ENCODE measurements at regions not wholly inside any gene's neighbourhood (a gene's known extent, or its start where the extent isn't known, plus 50 kb on each side); places are given as distances from the start of the nearest gene placed in this dataset.

- no peak for TF ChIP-seq BACH2 (CRISPR knock-in tag; IDR thresholded peaks at IDR 0.05; ENCODE audit: borderline replicate concordance)
- TF ChIP-seq RARB (CRISPR knock-in tag; IDR thresholded peaks at IDR 0.05), result no peak
- TF ChIP-seq ISL1 (CRISPR knock-in tag; IDR thresholded peaks at IDR 0.05), result no peak
- no peak for TF ChIP-seq CREB5 (CRISPR knock-in tag; IDR thresholded peaks at IDR 0.05; ENCODE audit: low read depth)
- no peak for TF ChIP-seq PPARA (CRISPR knock-in tag; IDR thresholded peaks at IDR 0.05; ENCODE audit: borderline replicate concordance)
- TF ChIP-seq PATZ1 (CRISPR knock-in tag; IDR thresholded peaks at IDR 0.05; ENCODE audit: borderline replicate concordance), result no peak
- no peak for TF ChIP-seq SNAI2 (CRISPR knock-in tag; IDR thresholded peaks at IDR 0.05)
- TF ChIP-seq TOX (CRISPR knock-in tag; IDR thresholded peaks at IDR 0.05; ENCODE audit: borderline replicate concordance), result no peak
- TF ChIP-seq POU6F1 (CRISPR knock-in tag; IDR thresholded peaks at IDR 0.05; ENCODE audit: borderline replicate concordance, low read depth), result no peak
- no peak for TF ChIP-seq CSRNP3 (CRISPR knock-in tag; IDR thresholded peaks at IDR 0.05)
- no peak for TF ChIP-seq ARNTL (CRISPR knock-in tag; IDR thresholded peaks at IDR 0.05; ENCODE audit: borderline replicate concordance, low read depth)
- no peak for TF ChIP-seq ZNF8 (CRISPR knock-in tag; IDR thresholded peaks at IDR 0.05)
- TF ChIP-seq ZFP3 (CRISPR knock-in tag; IDR thresholded peaks at IDR 0.05), result no peak
- TF ChIP-seq OSR1 (CRISPR knock-in tag; IDR thresholded peaks at IDR 0.05), result no peak
- TF ChIP-seq ZFP30 (CRISPR knock-in tag; IDR thresholded peaks at IDR 0.05), result no peak
- no peak for ATAC-seq
Observed at GRCh38 chr5:62059960-62060359, 246.0 kb upstream of the KIF2A start.

GRCh38 chr5:62065050-62065449 is 241.0 kb upstream of the KIF2A start:
- TF ChIP-seq SNAI2 (CRISPR knock-in tag; IDR thresholded peaks at IDR 0.05) (no peak), CSRNP3 (CRISPR knock-in tag; IDR thresholded peaks at IDR 0.05) (no peak), PPARA (CRISPR knock-in tag; IDR thresholded peaks at IDR 0.05; ENCODE audit: borderline replicate concordance) (no peak), GLIS3 (CRISPR knock-in tag; IDR thresholded peaks at IDR 0.05) (no peak), ISL1 (CRISPR knock-in tag; IDR thresholded peaks at IDR 0.05) (no peak)
- ATAC-seq, result no peak

GRCh38 chr5:62066761-62067277 is 239.2 kb upstream of the KIF2A start:
- TF ChIP-seq SNAI2 (CRISPR knock-in tag; IDR thresholded peaks at IDR 0.05) (no peak), ZFP30 (CRISPR knock-in tag; IDR thresholded peaks at IDR 0.05) (no peak), GLIS3 (CRISPR knock-in tag; IDR thresholded peaks at IDR 0.05) (no peak), TCF4 (CRISPR knock-in tag; IDR thresholded peaks at IDR 0.05; ENCODE audit: borderline replicate concordance) (no peak), OSR1 (CRISPR knock-in tag; IDR thresholded peaks at IDR 0.05) (no peak), ZC3H10 (CRISPR knock-in tag; IDR thresholded peaks at IDR 0.05) (no peak), ZNF565 (CRISPR knock-in tag; conservative IDR thresholded peaks at IDR 0.05; ENCODE audit: low read depth) (no peak), TOX (CRISPR knock-in tag; IDR thresholded peaks at IDR 0.05; ENCODE audit: borderline replicate concordance) (no peak), PPARA (CRISPR knock-in tag; IDR thresholded peaks at IDR 0.05; ENCODE audit: borderline replicate concordance) (no peak), CREB5 (CRISPR knock-in tag; IDR thresholded peaks at IDR 0.05; ENCODE audit: low read depth) (no peak), CSRNP3 (CRISPR knock-in tag; IDR thresholded peaks at IDR 0.05) (no peak), ZNF70 (CRISPR knock-in tag; IDR thresholded peaks at IDR 0.05) (no peak), TSHZ2 (CRISPR knock-in tag; IDR thresholded peaks at IDR 0.05) (no peak)
- ATAC-seq, result no peak
